HCT116 (cell line): ENCODE measurements at regions not wholly inside any gene's neighbourhood (a gene's known extent, or its start where the extent isn't known, plus 50 kb on each side); places are given as distances from the start of the nearest gene placed in this dataset.

ENCODE experiments used
- ATAC-seq: fragments of 200-7000 bp; cut with Tn5 transposase; 2 replicates; pipeline ENCODE4 v1.9.1; 2020; ENCODE audit warnings: mild to moderate bottlenecking, moderate library complexity
- BruUV-seq: library from RNA; stranded (reverse); fragments of 400-500 nt; replicated peaks from 2 replicates; lab custom pipeline; 2021; lab: Mats Ljungman, UMichigan
- CTCF ChIA-PET: fragments of 300-600 bp; sonication (Branson Sonifier 250); formaldehyde crosslinking; loops from one replicate; lab custom pipeline; 2021; ENCODE audit warnings: antibody characterized with exemption; lab: Charles Lee
- POLR2A ChIA-PET: fragments of 300-600, 350-600 bp; sonication (Branson Sonifier 250); formaldehyde crosslinking; loops from one replicate; lab custom pipeline; 2021; ENCODE audit warnings: antibody characterized with exemption; lab: Charles Lee
- RAD21 ChIA-PET, 2 experiments: fragments of 300-600 bp; sonication (Branson Sonifier 250); formaldehyde crosslinking; loops; one replicate each; lab custom pipeline; 2023; ENCODE audit warnings: low total read pairs in 2 of 2; ENCODE audit not compliant: uncharacterized antibody in 2 of 2, unreplicated experiment in 2 of 2, low non-redundant PET in 1 of 2; lab: Charles Lee
- DNase-seq: peaks from one replicate; pipeline ENCODE4 v3.0.0-alpha.2; 2010; ENCODE audit warnings: low read depth, low spot score
- H2AFZ ChIP-seq: fragments of 200-600 bp; shearing (Covaris generic), sonication (generic); 2 replicates; pipeline ENCODE4 v1.6.1; 2017; ENCODE audit warnings: low read depth, mixed run types, mixed read lengths, antibody characterized with exemption, low read length; ENCODE audit not compliant: poor library complexity, severe bottlenecking
- H3K27ac ChIP-seq: 2 replicates; pipeline ENCODE4 v1.5.1; 2012; ENCODE audit warnings: low read depth, low read length
- H3K27me3 ChIP-seq: fragments of 200-600 bp; sonication (generic); 2 replicates; pipeline ENCODE4 v1.6.1; 2016; ENCODE audit warnings: mixed run types, low read length, mixed read lengths; ENCODE audit not compliant: insufficient read depth
- H3K36me3 ChIP-seq, 2 experiments: fragments of 200-500 bp in 1 of 2; fragments of 200-600 bp in 1 of 2; sonication (Bioruptor generic) in 1 of 2; sonication (generic) in 1 of 2; 2 replicates each; pipeline versions ENCODE4 v1.5.1 to v1.6.1; 2014 to 2016; ENCODE audit warnings: low read length in 2 of 2, inconsistent platforms in 1 of 2, mixed read lengths in 1 of 2, mixed run types in 1 of 2; ENCODE audit not compliant: insufficient read depth in 2 of 2, control insufficient read depth in 1 of 2
- H3K4me1 ChIP-seq, 2 experiments: fragments of 200-600 bp in 1 of 2; sonication (generic) in 1 of 2; 2 replicates each; pipeline versions ENCODE4 v1.5.1 to v1.6.1; 2012 to 2017; ENCODE audit warnings: low read length in 2 of 2, inconsistent platforms in 1 of 2, mild to moderate bottlenecking in 1 of 2, mixed read lengths in 1 of 2, mixed run types in 1 of 2, moderate library complexity in 1 of 2; ENCODE audit not compliant: insufficient read depth in 2 of 2, control insufficient read depth in 1 of 2
- H3K4me2 ChIP-seq: fragments of 200-600 bp; sonication (generic); 2 replicates; pipeline ENCODE4 v1.6.1; 2017; ENCODE audit warnings: mixed run types, low read length, mixed read lengths
- H3K4me3 ChIP-seq, 2 experiments: fragments of 200-600 bp in 1 of 2; sonication (generic) in 1 of 2; replicated peaks in 1 of 2; 2 replicates each; pipeline ENCODE4 v1.5.1; 2011 to 2016; ENCODE audit warnings: low read length in 2 of 2, control low read depth in 1 of 2, low read depth in 1 of 2, mild to moderate bottlenecking in 1 of 2, mixed read lengths in 1 of 2, mixed run types in 1 of 2
- H3K79me2 ChIP-seq: fragments of 200-600 bp; sonication (generic); 2 replicates; pipeline ENCODE4 v1.6.1; 2017; ENCODE audit warnings: mild to moderate bottlenecking, mixed run types, low read length, moderate library complexity, mixed read lengths; ENCODE audit not compliant: insufficient read depth
- H3K9ac ChIP-seq: fragments of 200-600 bp; sonication (generic); 2 replicates; pipeline ENCODE4 v1.6.1; 2016; ENCODE audit warnings: low read length, mixed read lengths
- H3K9me2 ChIP-seq: fragments of 200-600 bp; sonication (generic), shearing (Covaris generic); 2 replicates; pipeline ENCODE4 v1.6.1; 2017; ENCODE audit warnings: mixed run types, mild to moderate bottlenecking, moderate library complexity; ENCODE audit not compliant: insufficient read depth
- H3K9me3 ChIP-seq, 2 experiments: fragments of 200-500 bp in 1 of 2; fragments of 200-600 bp in 1 of 2; sonication (Bioruptor generic) in 1 of 2; sonication (generic) in 1 of 2; 2 replicates each; pipeline ENCODE4 v1.6.1; 2014 to 2017; ENCODE audit warnings: low read length in 2 of 2, mixed read lengths in 2 of 2, inconsistent platforms in 1 of 2, low read depth in 1 of 2, mild to moderate bottlenecking in 1 of 2, mixed run types in 1 of 2, moderate library complexity in 1 of 2; ENCODE audit not compliant: control insufficient read depth in 1 of 2, insufficient read depth in 1 of 2
- H4K20me1 ChIP-seq: fragments of 200-600 bp; sonication (generic), shearing (Covaris generic); 2 replicates; pipeline ENCODE4 v1.6.1; 2017; ENCODE audit warnings: mixed run types, mild to moderate bottlenecking, moderate library complexity; ENCODE audit not compliant: insufficient read depth
- ATF3 ChIP-seq: IDR thresholded peaks from 2 replicates; pipeline ENCODE4 v1.6.1; 2012
- CEBPB ChIP-seq: IDR thresholded peaks from 2 replicates; pipeline ENCODE4 v1.6.1; 2012; ENCODE audit warnings: low read depth
- FOSL1 ChIP-seq: IDR thresholded peaks from 2 replicates; pipeline ENCODE4 v1.6.1; 2012; ENCODE audit warnings: low read depth
- JUND ChIP-seq: IDR thresholded peaks from 2 replicates; pipeline ENCODE4 v1.6.1; 2012
- RAD21 ChIP-seq: IDR thresholded peaks from 2 replicates; pipeline ENCODE4 v1.6.1; 2012; ENCODE audit warnings: low read depth, mild to moderate bottlenecking
- SIN3A ChIP-seq: IDR thresholded peaks from 2 replicates; pipeline ENCODE4 v1.6.1; 2012; ENCODE audit warnings: low read depth
- SP1 ChIP-seq: IDR thresholded peaks from 2 replicates; pipeline ENCODE4 v1.6.1; 2012; ENCODE audit warnings: low read depth
- SRF ChIP-seq: IDR thresholded peaks from 2 replicates; pipeline ENCODE4 v1.6.1; 2012; ENCODE audit warnings: low read depth
- TCF7L2 ChIP-seq: IDR thresholded peaks from 2 replicates; pipeline ENCODE4 v1.7.0; 2011; ENCODE audit warnings: borderline replicate concordance, inconsistent platforms; ENCODE audit not compliant: insufficient read depth, insufficient read length; ENCODE audit errors: extremely low read depth
- ZBTB33 ChIP-seq: IDR thresholded peaks from 2 replicates; pipeline ENCODE4 v1.6.1; 2011; ENCODE audit warnings: mild to moderate bottlenecking, low read length, moderate library complexity; ENCODE audit not compliant: insufficient replicate concordance; ENCODE audit errors: extremely low read depth
- intact Hi-C: fragments of 100-400 bp; cut with micrococcal nuclease; formaldehyde crosslinking; loops from 2 replicates; pipeline ENCODE4 v1.10.0; 2022

GRCh38 chr3:144289057-144289456, 317.4 kb downstream of the DIPK2A start:
- POLR2A ChIA-PET, result no interaction called here

More at GRCh38 chr3:144289057-144289456, 317.4 kb downstream of the DIPK2A start:
- Histone ChIP-seq H3K9ac (no peak overlapping the region), H3K79me2 (no peaks in the 10 kb centered on the region), H3K4me3 (no peak overlapping the region), H3K9me3 (no peaks in the 10 kb centered on the region), H3K36me3 (no peaks in the 10 kb centered on the region), H2AFZ (no peak overlapping the region), H3K4me1 (no peaks in the 10 kb centered on the region), H3K27me3 (no peaks in the 10 kb centered on the region), H3K27ac (no peak overlapping the region), H3K9me2 (no peaks in the 10 kb centered on the region), H4K20me1 (no peaks in the 10 kb centered on the region), H3K4me2 (no peak overlapping the region)
- ChIA-PET CTCF (no interaction called here), RAD21 (no interaction called here)
- no peak for TF ChIP-seq CEBPB
- TF ChIP-seq FOSL1, result no peak
- TF ChIP-seq SRF, result no peak
- TF ChIP-seq ATF3, result no peak
- no peak for TF ChIP-seq SIN3A
- no peak for TF ChIP-seq ZBTB33
- TF ChIP-seq RAD21, result no peak
- TF ChIP-seq SP1, result no peak
- TF ChIP-seq JUND, result no peak
- no peak for TF ChIP-seq TCF7L2
- BruUV-seq, result no TSS peak
- intact Hi-C loops, result no loop called here
- DNase-seq, result no peak
- ATAC-seq, result no peak
